PC-9 (cell line): ENCODE measurements at regions not wholly inside any gene's neighbourhood (a gene's known extent, or its start where the extent isn't known, plus 50 kb on each side); places are given as distances from the start of the nearest gene placed in this dataset. TPM values are rescaled to one million over a fixed set of nuclear protein-coding genes. Genes with fewer than 3 reads are reported as not detected.

Experiments used
- BruUV-seq: library from RNA; stranded (reverse); fragments of 400-500 nt; replicated peaks from 2 replicates; lab custom pipeline; 2021; lab: Mats Ljungman, UMichigan
- CTCF ChIA-PET: fragments of 300-600 bp; sonication (Branson Sonifier 250); formaldehyde crosslinking; loops from one replicate; lab custom pipeline; 2022; ENCODE audit warnings: antibody characterized with exemption; lab: Charles Lee
- POLR2A ChIA-PET: fragments of 300-600 bp; sonication (Branson Sonifier 250); formaldehyde crosslinking; loops from one replicate; lab custom pipeline; 2022; ENCODE audit warnings: antibody characterized with exemption; ENCODE audit not compliant: unreplicated experiment; lab: Charles Lee
- DNase-seq, 2 experiments: peaks; one replicate each; pipeline versions ENCODE4 v3.0.0 to v3.0.0-alpha.2; 2015 to 2022; ENCODE audit warnings: mixed read lengths in 1 of 2
- H2AFZ ChIP-seq: fragments of 200-600 bp; sonication (generic); 2 replicates; pipeline ENCODE4 v1.8.1; 2017; ENCODE audit warnings: antibody characterized with exemption
- H3F3A ChIP-seq: fragments of 200-600 bp; sonication (generic); 2 replicates; pipeline ENCODE4 v1.8.1; 2017; ENCODE audit warnings: antibody characterized with exemption, mild to moderate bottlenecking, low read depth; ENCODE audit not compliant: insufficient read depth
- H3K27ac ChIP-seq: fragments of 200-600 bp; sonication (generic); 2 replicates; pipeline ENCODE4 v1.6.1; 2016; ENCODE audit warnings: mixed run types
- H3K27me3 ChIP-seq: fragments of 200-600 bp; sonication (generic); 2 replicates; pipeline ENCODE4 v1.6.1; 2016; ENCODE audit warnings: low read depth, mixed run types; ENCODE audit not compliant: insufficient read depth
- H3K36me3 ChIP-seq: fragments of 200-600 bp; sonication (generic); 2 replicates; pipeline ENCODE4 v1.6.1; 2016; ENCODE audit warnings: low read depth, mixed run types
- H3K4me1 ChIP-seq: fragments of 200-600 bp; sonication (generic); replicated peaks from 2 replicates; pipeline ENCODE4 v1.6.1; 2016; ENCODE audit warnings: mixed run types; ENCODE audit not compliant: insufficient read depth
- H3K4me2 ChIP-seq: fragments of 200-600 bp; sonication (generic); 2 replicates; pipeline ENCODE4 v1.6.1; 2017; ENCODE audit warnings: mixed run types
- H3K4me3 ChIP-seq: fragments of 200-600 bp; sonication (generic); 2 replicates; pipeline ENCODE4 v1.6.1; 2016; ENCODE audit warnings: mixed run types
- H3K79me2 ChIP-seq: fragments of 200-600 bp; sonication (generic); 2 replicates; pipeline ENCODE4 v1.6.1; 2017; ENCODE audit warnings: low read depth, mixed run types
- H3K9me2 ChIP-seq: fragments of 200-600 bp; sonication (generic); 2 replicates; pipeline ENCODE4 v1.8.1; 2017; ENCODE audit warnings: mild to moderate bottlenecking; ENCODE audit not compliant: insufficient read depth
- H3K9me3 ChIP-seq: fragments of 200-600 bp; sonication (generic); 2 replicates; pipeline ENCODE4 v1.8.1; 2016; ENCODE audit warnings: low read depth; ENCODE audit not compliant: insufficient read depth
- H4K20me1 ChIP-seq: fragments of 200-600 bp; sonication (generic); 2 replicates; pipeline ENCODE4 v1.8.1; 2017; ENCODE audit not compliant: insufficient read depth
- CTCF ChIP-seq: fragments of 200-600 bp; sonication (generic); conservative IDR thresholded peaks from 2 replicates; pipeline ENCODE4 v1.6.1; 2017; ENCODE audit warnings: mixed run types, antibody characterized with exemption, mild to moderate bottlenecking, moderate library complexity
- EZH2 ChIP-seq: fragments of 200-600 bp; sonication (generic); IDR thresholded peaks from 2 replicates; pipeline ENCODE4 v1.8.0; 2017; ENCODE audit warnings: antibody characterized with exemption, low read depth
- intact Hi-C: fragments of 100-400 bp; cut with micrococcal nuclease; formaldehyde crosslinking; loops from one replicate; pipeline ENCODE4 v1.10.0; 2022; ENCODE audit not compliant: unreplicated experiment
- microRNA-seq: library from miRNA; unstranded; fragments of <30 nt; microRNA quantifications from one replicate; pipeline ENCODE4 v1.2.0, GENCODE V29; 2021; ENCODE audit warnings: borderline number of aligned reads, borderline replicate concordance

- Histone ChIP-seq H3K36me3 (no peaks in the 10 kb centered on the region), H3K4me3 (no peak overlapping the region), H3K4me2 (no peak overlapping the region), H3K79me2 (no peaks in the 10 kb centered on the region), H3K4me1 (no peaks in the 10 kb centered on the region), H3K27ac (no peak overlapping the region), H4K20me1 (no peaks in the 10 kb centered on the region), H3K27me3 (no peaks in the 10 kb centered on the region), H2AFZ (no peak overlapping the region), H3F3A (no peaks in the 10 kb centered on the region), H3K9me2 (no peaks in the 10 kb centered on the region; the same call in 1 of the 2 replicates), H3K9me3 (no peaks in the 10 kb centered on the region)
- BruUV-seq: no TSS peak
- ChIA-PET POLR2A (no interaction called here), CTCF (no interaction called here)
- TF ChIP-seq CTCF (no peak), EZH2 (no peak)
- intact Hi-C loops: no loop called here
- DNase-seq: no peak
Measured at GRCh38 chr3:105316331-105316730, 50.4 kb upstream of the ALCAM start.

Small RNAs in the stretch of these regions (microRNA-seq; reads per million reads assigned to microRNA genes)
- not detected for gene MIR548AB
